NCI-H2029 (cell line): ENCODE measurements at regions not wholly inside any gene's neighbourhood (a gene's known extent, or its start where the extent isn't known, plus 50 kb on each side); places are given as distances from the start of the nearest gene placed in this dataset.
A peak's percentile ranks its signal among the peaks of the same experiment; 100 is the strongest.

Experiments
- DNase-seq: peaks from one replicate; lab custom pipeline; 2025; lab: John Stamatoyannopoulos, UW

- DNase-seq, result no peak
Observed at GRCh38 chr21:40985370-40985769, 138.4 kb upstream of the DSCAM start.

- DNase-seq, result no peak
Observed at GRCh38 chr21:40990366-40990765, 143.4 kb upstream of the DSCAM start.

- DNase-seq, result no peak
Observed at GRCh38 chr21:40997831-40998230, 150.9 kb upstream of the DSCAM start.

- no peak for DNase-seq
Observed at GRCh38 chr21:41000838-41001237, 153.9 kb upstream of the DSCAM start.

GRCh38 chr21:41006636-41007035, 159.7 kb upstream of the DSCAM start:
- DNase-seq, result no peak

DNA sequence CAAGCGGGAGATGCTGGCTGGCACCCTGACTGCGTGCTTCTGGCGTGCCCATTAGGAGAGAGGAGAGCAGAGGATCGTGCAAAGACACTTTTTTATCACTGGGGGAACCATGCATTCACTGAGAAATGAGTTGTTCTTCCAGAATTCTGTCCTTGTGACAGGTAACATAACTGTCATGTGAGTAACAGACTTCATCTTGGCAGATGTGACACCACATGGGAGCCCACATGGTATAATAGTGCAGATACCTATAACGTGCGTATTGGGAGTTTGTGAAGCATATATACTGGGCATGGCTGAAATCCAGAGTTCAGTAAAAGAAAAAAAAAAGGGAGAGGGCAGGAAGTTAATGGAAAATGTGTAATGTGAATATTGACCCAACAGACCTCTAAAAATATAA, 159.6 kb upstream of the BACE2 start:
- no peak for DNase-seq

GRCh38 chr21:41008974-41009373, 159.0 kb upstream of the BACE2 start:
- peak; percentile 56 for DNase-seq

DNA sequence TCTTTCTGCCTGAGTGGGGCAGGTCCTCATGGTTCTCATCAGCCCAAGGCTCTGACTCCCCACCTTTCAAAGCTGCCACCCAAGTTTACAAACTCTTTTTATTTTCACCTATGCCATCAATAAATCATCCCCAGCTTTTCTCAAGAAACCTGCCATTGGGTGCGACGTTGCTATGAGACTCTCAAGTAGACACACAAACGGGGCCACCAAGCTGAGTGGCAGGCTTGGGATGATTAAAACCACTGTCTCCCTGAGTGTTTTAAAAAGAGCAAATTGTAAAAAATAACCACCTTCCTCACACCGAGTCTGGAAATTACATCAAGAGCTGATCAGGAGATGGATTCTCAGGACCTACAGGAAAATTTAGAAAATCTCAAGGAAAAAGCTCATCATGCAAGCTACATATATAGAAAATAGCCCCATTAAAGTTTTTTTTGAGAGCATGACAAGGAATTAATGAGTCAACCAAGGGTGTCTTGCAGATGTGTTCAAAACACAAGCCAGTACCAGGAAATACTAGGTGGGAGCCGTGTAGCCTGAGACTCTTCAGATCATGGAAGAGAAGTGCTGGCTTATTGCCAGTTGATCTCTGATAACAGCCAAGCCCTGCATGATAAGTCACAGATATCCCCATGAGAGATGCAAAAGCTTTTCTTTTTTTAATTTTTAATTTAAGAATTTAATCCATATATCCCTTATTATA, 158.4 kb upstream of the BACE2 start:
- DNase-seq, result peak; percentile 93

DNA sequence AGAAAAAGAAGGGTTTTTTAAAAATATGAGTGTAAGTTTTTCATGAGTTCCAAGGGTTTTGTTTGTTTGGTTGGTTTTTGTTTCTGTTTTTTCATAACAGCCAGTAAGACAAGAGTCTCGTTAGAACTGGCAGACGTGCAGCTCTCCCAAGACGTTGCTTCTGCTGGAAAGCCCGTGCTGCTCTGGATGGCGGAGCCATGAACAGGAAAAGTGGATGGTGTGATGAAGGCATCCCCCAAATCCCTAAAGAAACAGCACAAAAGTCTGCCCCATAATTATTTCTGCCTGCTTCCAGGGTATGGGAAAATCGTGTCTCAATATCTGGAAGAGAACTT, 157.9 kb upstream of the BACE2 start:
- DNase-seq, result peak; percentile 43

GRCh38 chr21:41011098-41011731, 156.7 kb upstream of the BACE2 start:
- DNase-seq, result peak; percentile 4

DNA sequence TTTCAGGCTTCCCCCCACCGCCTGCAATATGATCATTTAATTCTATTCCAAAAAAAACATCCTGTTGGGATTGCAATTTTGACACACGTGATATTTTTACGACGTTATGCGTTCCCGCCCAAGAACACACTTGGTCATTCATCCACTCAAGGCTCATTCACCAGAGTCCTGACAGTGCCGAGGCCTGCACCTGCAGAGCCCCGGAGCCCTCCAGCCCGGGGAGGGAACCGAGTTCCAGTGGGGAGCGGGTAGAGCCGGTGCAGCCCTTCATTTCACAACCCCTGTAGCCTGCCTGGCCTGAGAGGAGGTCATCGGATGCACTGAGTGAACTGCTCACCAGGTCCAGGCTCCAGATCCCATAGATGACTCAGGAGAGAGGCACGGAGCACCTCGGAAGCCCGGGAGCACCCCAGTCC, 156.0 kb upstream of the BACE2 start:
- peak; percentile 37 for DNase-seq

- DNase-seq, result no peak
Observed at GRCh38 chr21:41012425-41012824, 155.5 kb upstream of the BACE2 start.

GRCh38 chr21:41016472-41016871, 151.5 kb upstream of the BACE2 start:
- DNase-seq, result peak; percentile 87

GRCh38 chr21:41018431-41018830, 149.5 kb upstream of the BACE2 start:
- DNase-seq, result no peak

DNA sequence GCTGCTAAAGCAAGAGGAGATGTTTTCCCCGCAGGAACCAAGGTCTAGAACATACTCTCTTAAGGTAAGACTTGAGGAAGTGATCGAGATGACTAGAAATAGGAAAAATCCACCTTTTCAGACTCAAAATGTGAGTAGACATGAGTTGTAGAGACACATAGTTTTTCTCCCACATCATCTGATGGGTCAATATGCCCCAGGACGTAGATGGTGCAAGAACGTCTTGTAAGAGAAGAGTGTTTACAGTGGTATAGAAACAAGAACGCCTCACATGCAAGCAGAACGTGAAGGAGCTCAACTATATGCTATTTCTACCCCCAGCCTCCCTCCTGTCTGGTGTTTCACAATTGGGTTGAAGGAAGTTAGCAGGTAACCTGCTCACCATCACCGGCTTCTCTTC, 144.0 kb upstream of the BACE2 start:
- DNase-seq, result no peak

- DNase-seq, result no peak
Observed at GRCh38 chr21:41024341-41024740, 143.6 kb upstream of the BACE2 start.

DNA sequence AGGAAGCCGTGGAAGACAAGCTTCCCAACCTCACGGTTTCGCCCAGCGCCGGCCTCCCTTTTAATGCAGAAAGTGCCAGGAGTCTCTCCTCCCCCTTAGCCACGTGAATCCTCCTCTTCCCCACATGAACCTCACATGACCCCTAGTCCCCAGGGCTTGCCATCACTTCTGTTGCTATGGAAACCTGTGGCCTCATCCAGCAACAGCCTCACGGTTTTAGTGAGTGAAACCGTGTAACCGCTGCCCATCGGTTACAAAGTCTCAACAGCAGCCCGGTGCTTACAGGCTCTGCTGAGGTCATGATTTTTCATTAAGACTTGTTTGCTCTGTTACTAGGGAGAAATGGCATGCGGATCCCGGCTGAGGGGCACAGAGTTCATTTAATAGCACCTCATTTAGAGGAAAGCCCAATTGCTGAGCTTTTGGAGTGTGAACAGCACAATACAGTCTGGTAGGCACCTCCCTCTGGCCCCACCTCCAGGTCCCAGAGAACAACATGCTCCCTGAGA, 143.2 kb upstream of the BACE2 start:
- DNase-seq, result no peak

- no peak for DNase-seq
Observed at GRCh38 chr21:41029571-41029970, 138.4 kb upstream of the BACE2 start.

GRCh38 chr21:41031701-41032220, 136.2 kb upstream of the BACE2 start:
- DNase-seq, result no peak

GRCh38 chr21:41032541-41032940, 135.4 kb upstream of the BACE2 start:
- DNase-seq, result no peak

- DNase-seq, result no peak
Observed at GRCh38 chr21:41037212-41037611, 130.7 kb upstream of the BACE2 start.

DNA sequence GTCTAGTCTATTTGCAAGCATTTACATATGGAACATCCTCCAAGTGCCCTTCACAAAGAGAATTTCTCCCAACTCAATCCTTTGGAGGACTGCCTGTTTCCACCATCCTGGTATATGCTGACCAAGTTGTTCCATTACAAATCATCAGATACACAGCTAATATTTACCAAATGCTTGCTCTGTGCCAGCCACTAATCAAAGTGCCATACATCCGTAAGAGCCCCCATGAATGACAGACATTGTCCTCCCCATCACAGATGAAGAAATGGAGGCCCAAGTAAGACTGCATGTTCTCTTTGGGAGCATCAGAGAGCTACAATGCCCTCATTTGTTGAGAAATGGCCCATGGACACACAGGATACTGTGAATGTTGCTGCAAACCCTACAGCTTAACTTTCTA, 130.0 kb upstream of the BACE2 start:
- no peak for DNase-seq

- no peak for DNase-seq
Observed at GRCh38 chr21:41043014-41043413, 124.9 kb upstream of the BACE2 start.
